ENCODE measurements at regions not wholly inside any gene's neighbourhood (a gene's known extent, or its start where the extent isn't known, plus 50 kb on each side); places are given as distances from the start of the nearest gene placed in this dataset.

GRCh38 chr3:6504834-6505233, 356.1 kb upstream of the GRM7 start:
- TF ChIP-seq CTCF (IDR thresholded peaks at IDR 0.05; ENCODE audit: borderline replicate concordance, extremely low read depth, low read length, poor library complexity, severe bottlenecking), result no peak
- no peak for TF ChIP-seq EZH2 (IDR thresholded peaks at IDR 0.05; ENCODE audit: borderline replicate concordance, low read depth, low read length, severe bottlenecking)

Data from DND-41 (cell line).